ENCODE measurements at regions not wholly inside any gene's neighbourhood (a gene's known extent, or its start where the extent isn't known, plus 50 kb on each side); places are given as distances from the start of the nearest gene placed in this dataset.
A peak's percentile ranks its signal among the peaks of the same experiment; 100 is the strongest.
"Not testable (repeated sequence)": the region's sequence is repeated elsewhere in the genome, so short reads cannot be mapped to it uniquely, and the experiment has no call there.

DNA sequence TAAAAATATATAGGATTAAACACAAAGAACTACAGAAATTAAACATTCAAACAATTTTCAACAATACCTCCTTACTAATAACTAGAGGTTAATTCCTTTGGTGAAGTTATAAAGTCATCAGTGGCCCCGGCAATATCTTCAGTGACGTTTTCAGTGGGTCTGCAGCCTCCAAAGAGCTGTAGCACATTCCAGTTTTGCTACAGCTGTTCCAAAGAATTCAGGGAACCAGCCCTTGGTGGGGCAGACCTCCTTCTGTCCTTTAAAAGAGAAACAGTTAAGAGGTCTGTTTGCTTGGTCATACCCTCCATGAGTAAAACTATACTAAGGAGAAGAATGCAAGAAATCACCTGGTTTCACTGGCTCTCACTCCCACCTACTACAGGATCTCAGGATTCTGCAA is 99.2 kb upstream of the ZDHHC17 start:
- no peak overlapping the region for H3K4me2 ChIP-seq (ENCODE audit: low read length)
- H3K4me3 ChIP-seq (ENCODE audit: low read length), result no peak overlapping the region
- no peaks in the 10 kb centered on the region for H3K9me3 ChIP-seq (replicated peaks; ENCODE audit: low read length)
- no peaks in the 10 kb centered on the region for H3K4me1 ChIP-seq (ENCODE audit: control insufficient read depth, insufficient read depth, low read length)
- no peaks in the 10 kb centered on the region for H3K36me3 ChIP-seq (ENCODE audit: insufficient read depth, low read length)
- H3K27me3 ChIP-seq (ENCODE audit: control insufficient read depth, insufficient read depth, low read length), result peaks cover 4% of the 10 kb centered on the region
- H3K9ac ChIP-seq (ENCODE audit: low read depth, low read length), result no peak overlapping the region

- no peak overlapping the region for H3K4me2 ChIP-seq (ENCODE audit: low read length)
- no peak overlapping the region for H3K9ac ChIP-seq (ENCODE audit: low read depth, low read length)
- no peaks in the 10 kb centered on the region for H3K36me3 ChIP-seq (ENCODE audit: insufficient read depth, low read length)
- no peaks in the 10 kb centered on the region for H3K9me3 ChIP-seq (replicated peaks; ENCODE audit: low read length)
- H3K4me3 ChIP-seq (ENCODE audit: low read length), result no peak overlapping the region
- peaks cover 3% of the 10 kb centered on the region for H3K4me1 ChIP-seq (ENCODE audit: control insufficient read depth, insufficient read depth, low read length)
- peaks cover 4% of the 10 kb centered on the region for H3K27me3 ChIP-seq (ENCODE audit: control insufficient read depth, insufficient read depth, low read length)
Observed at GRCh38 chr12:76666290-76666835, 97.6 kb upstream of the ZDHHC17 start.

DNA sequence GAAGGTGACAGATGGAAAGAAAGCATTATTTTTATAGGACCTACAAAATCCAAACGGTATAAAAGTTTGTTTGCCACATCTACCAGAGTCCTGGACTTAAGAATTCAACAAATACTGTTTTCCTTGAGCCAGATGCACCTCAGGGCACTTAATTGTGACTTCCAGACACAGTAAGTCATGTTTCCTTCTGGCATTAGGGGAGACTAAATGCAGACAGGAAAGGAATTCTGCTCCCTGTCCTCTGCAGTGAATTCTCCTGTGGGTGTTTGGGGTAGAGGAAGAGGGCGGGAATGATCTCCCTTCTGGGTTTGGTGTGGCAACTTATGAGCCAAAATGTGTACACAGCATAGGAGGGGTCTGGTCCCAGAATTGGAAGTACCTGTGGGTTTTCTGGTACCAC is 93.9 kb upstream of the ZDHHC17 start:
- H3K4me3 ChIP-seq (ENCODE audit: low read length), result no peak overlapping the region
- no peaks in the 10 kb centered on the region for H3K36me3 ChIP-seq (ENCODE audit: insufficient read depth, low read length)
- H3K9me3 ChIP-seq (replicated peaks; ENCODE audit: low read length), result no peaks in the 10 kb centered on the region
- peaks cover 3% of the 10 kb centered on the region for H3K4me1 ChIP-seq (ENCODE audit: control insufficient read depth, insufficient read depth, low read length)
- no peak overlapping the region for H3K9ac ChIP-seq (ENCODE audit: low read depth, low read length)
- peaks cover 4% of the 10 kb centered on the region for H3K27me3 ChIP-seq (ENCODE audit: control insufficient read depth, insufficient read depth, low read length)
- no peak overlapping the region for H3K4me2 ChIP-seq (ENCODE audit: low read length)

DNA sequence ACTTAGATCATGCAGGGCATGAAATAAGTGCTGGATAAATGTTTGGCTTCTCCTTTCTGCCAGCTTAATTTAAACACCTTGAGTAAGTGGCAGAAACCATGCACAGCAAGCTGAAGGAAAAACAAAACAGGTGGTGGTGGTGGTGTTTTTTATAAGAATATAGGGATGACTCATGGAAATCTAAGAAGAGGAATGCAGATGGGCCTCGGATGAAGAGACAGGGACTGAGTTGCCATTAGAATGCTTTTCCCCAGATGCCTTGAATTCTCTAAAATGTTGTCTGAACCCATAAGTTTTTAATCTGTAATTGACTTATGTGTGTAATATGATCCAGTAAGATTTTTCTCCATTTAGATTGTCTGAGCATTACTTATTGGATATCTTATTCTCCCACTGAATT is 93.1 kb upstream of the ZDHHC17 start:
- Histone ChIP-seq H3K9me3 (replicated peaks; ENCODE audit: low read length) (no peaks in the 10 kb centered on the region), H3K36me3 (ENCODE audit: insufficient read depth, low read length) (no peaks in the 10 kb centered on the region), H3K4me1 (ENCODE audit: control insufficient read depth, insufficient read depth, low read length) (peaks cover 3% of the 10 kb centered on the region), H3K4me3 (ENCODE audit: low read length) (no peak overlapping the region), H3K9ac (ENCODE audit: low read depth, low read length) (no peak overlapping the region), H3K4me2 (ENCODE audit: low read length) (no peak overlapping the region), H3K27me3 (ENCODE audit: control insufficient read depth, insufficient read depth, low read length) (peaks cover 4% of the 10 kb centered on the region)

- H3K36me3 ChIP-seq (ENCODE audit: insufficient read depth, low read length), result no peaks in the 10 kb centered on the region
- no peak overlapping the region for H3K4me3 ChIP-seq (ENCODE audit: low read length)
- no peaks in the 10 kb centered on the region for H3K9me3 ChIP-seq (replicated peaks; ENCODE audit: low read length)
- H3K27me3 ChIP-seq (ENCODE audit: control insufficient read depth, insufficient read depth, low read length), result no peaks in the 10 kb centered on the region
- H3K9ac ChIP-seq (ENCODE audit: low read depth, low read length), result no peak overlapping the region
- H3K4me2 ChIP-seq (ENCODE audit: low read length), result no peak overlapping the region
- H3K4me1 ChIP-seq (ENCODE audit: control insufficient read depth, insufficient read depth, low read length), result peaks cover 4% of the 10 kb centered on the region
Observed at GRCh38 chr12:76674669-76675315, 89.1 kb upstream of the ZDHHC17 start.

DNA sequence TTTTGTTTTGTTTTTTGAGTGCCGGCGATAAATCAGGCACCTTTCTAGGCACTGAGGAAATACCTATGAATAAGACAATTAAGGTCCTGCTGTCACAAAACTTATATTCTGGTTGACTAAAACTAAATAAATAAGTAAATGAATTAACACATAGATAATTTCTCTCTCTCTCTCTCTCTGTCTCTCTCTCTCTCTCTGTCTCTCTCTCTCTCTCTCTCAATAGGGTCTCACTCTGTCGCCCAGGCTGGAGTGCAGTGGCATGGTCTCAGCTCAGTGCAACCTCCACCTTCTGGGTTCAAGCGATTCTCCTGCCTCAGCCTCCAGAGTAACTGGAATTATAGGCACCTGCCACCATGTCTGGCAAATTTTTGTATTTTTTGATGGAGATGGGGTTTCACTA is 87.7 kb upstream of the ZDHHC17 start:
- H3K9ac ChIP-seq (ENCODE audit: low read depth, low read length); H3K9me3 ChIP-seq (replicated peaks; ENCODE audit: low read length); H3K36me3 ChIP-seq (ENCODE audit: insufficient read depth, low read length); H3K4me1 ChIP-seq (ENCODE audit: control insufficient read depth, insufficient read depth, low read length); H3K4me3 ChIP-seq (ENCODE audit: low read length); H3K27me3 ChIP-seq (ENCODE audit: control insufficient read depth, insufficient read depth, low read length); H3K4me2 ChIP-seq (ENCODE audit: low read length): not testable (repeated sequence)

DNA sequence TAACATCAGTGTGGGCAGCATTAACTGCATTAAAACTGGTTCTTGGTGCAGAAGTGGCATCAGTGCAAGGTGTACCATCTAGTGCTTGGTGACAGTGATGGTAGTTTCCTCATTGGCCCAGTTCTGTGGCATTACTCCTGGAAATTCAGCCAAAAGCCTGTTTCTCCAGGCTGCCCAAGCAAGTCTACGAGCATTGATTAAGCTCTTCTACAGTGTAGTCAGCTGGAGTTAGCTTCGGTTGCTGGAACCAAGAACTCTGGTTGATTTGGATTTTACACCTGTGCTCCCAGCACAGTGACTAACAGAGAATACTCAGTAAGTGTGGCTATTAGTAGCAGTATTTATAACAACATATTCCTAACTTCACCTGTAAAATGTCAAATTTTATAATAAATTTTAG is 84.9 kb upstream of the ZDHHC17 start:
- Histone ChIP-seq H3K4me3 (ENCODE audit: low read length) (no peak overlapping the region), H3K9ac (ENCODE audit: low read depth, low read length) (no peak overlapping the region), H3K4me1 (ENCODE audit: control insufficient read depth, insufficient read depth, low read length) (peaks cover 4% of the 10 kb centered on the region), H3K4me2 (ENCODE audit: low read length) (no peak overlapping the region), H3K9me3 (replicated peaks; ENCODE audit: low read length) (no peaks in the 10 kb centered on the region), H3K27me3 (ENCODE audit: control insufficient read depth, insufficient read depth, low read length) (no peaks in the 10 kb centered on the region), H3K36me3 (ENCODE audit: insufficient read depth, low read length) (no peaks in the 10 kb centered on the region)

- Histone ChIP-seq H3K4me2 (ENCODE audit: low read length) (no peak overlapping the region), H3K36me3 (ENCODE audit: insufficient read depth, low read length) (no peaks in the 10 kb centered on the region), H3K9ac (ENCODE audit: low read depth, low read length) (no peak overlapping the region), H3K27me3 (ENCODE audit: control insufficient read depth, insufficient read depth, low read length) (no peaks in the 10 kb centered on the region), H3K4me3 (ENCODE audit: low read length) (no peak overlapping the region), H3K9me3 (replicated peaks; ENCODE audit: low read length) (no peaks in the 10 kb centered on the region), H3K4me1 (ENCODE audit: control insufficient read depth, insufficient read depth, low read length) (peaks cover 4% of the 10 kb centered on the region)
Observed at GRCh38 chr12:76679778-76680177, 84.1 kb upstream of the ZDHHC17 start.

DNA sequence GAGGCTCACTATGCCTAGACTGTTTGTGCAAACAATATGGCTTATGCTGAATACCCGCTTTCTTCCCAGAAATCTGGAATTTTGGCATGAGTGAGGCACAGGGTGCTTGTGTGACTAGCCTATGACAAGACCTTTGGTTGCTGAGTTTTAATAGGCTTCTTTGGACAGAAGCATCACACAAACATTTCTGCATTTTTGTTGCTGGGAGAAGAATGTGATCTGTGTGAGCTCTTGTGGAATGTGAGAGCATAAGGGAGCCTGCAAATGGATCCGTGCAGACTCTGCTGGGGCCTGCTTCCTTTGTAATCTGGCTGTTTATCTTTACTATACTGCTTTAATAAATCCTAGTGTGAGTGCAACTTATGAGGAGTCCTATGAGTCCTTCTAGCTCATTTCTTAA is 83.0 kb upstream of the ZDHHC17 start:
- no peak overlapping the region for H3K4me2 ChIP-seq (ENCODE audit: low read length)
- H3K4me3 ChIP-seq (ENCODE audit: low read length), result no peak overlapping the region
- H3K9me3 ChIP-seq (replicated peaks; ENCODE audit: low read length), result no peaks in the 10 kb centered on the region
- no peaks in the 10 kb centered on the region for H3K36me3 ChIP-seq (ENCODE audit: insufficient read depth, low read length)
- H3K9ac ChIP-seq (ENCODE audit: low read depth, low read length), result no peak overlapping the region
- peaks cover 8% of the 10 kb centered on the region for H3K4me1 ChIP-seq (ENCODE audit: control insufficient read depth, insufficient read depth, low read length)
- H3K27me3 ChIP-seq (ENCODE audit: control insufficient read depth, insufficient read depth, low read length), result no peaks in the 10 kb centered on the region

GRCh38 chr12:76685246-76685678 is 78.7 kb upstream of the ZDHHC17 start:
- Histone ChIP-seq H3K4me2 (ENCODE audit: low read length) (peak overlapping the region; percentile 60), H3K36me3 (ENCODE audit: insufficient read depth, low read length) (no peaks in the 10 kb centered on the region), H3K27me3 (ENCODE audit: control insufficient read depth, insufficient read depth, low read length) (no peaks in the 10 kb centered on the region), H3K4me1 (ENCODE audit: control insufficient read depth, insufficient read depth, low read length) (peaks cover 16% of the 10 kb centered on the region), H3K4me3 (ENCODE audit: low read length) (no peak overlapping the region), H3K9me3 (replicated peaks; ENCODE audit: low read length) (no peaks in the 10 kb centered on the region), H3K9ac (ENCODE audit: low read depth, low read length) (no peak overlapping the region)

DNA sequence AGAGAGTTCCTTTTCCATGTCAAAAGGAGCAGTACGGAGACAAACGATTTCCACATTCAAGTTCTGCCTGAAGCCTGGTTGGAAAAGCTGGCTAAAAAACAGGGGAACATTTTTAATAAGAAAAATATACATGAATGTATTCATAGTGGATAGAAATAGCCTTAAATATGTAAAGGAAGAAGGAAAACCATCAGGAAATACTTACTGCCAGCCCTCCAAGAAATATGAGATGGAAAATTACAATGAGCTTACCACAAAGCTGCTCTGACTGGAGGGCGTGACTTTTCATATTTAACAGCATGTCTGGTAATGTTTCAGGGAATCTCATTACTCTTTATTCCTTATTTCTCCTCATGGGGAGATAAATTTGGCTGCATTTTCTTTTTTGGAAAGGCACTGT is 75.9 kb upstream of the ZDHHC17 start:
- Histone ChIP-seq H3K4me1 (ENCODE audit: control insufficient read depth, insufficient read depth, low read length) (peaks cover 16% of the 10 kb centered on the region), H3K4me2 (ENCODE audit: low read length) (peak overlapping the region; percentile 40), H3K9ac (ENCODE audit: low read depth, low read length) (no peak overlapping the region), H3K27me3 (ENCODE audit: control insufficient read depth, insufficient read depth, low read length) (no peaks in the 10 kb centered on the region), H3K9me3 (replicated peaks; ENCODE audit: low read length) (no peaks in the 10 kb centered on the region), H3K36me3 (ENCODE audit: insufficient read depth, low read length) (no peaks in the 10 kb centered on the region), H3K4me3 (ENCODE audit: low read length) (no peak overlapping the region)

- H3K4me3 ChIP-seq (ENCODE audit: low read length), result no peak overlapping the region
- peaks cover 16% of the 10 kb centered on the region for H3K4me1 ChIP-seq (ENCODE audit: control insufficient read depth, insufficient read depth, low read length)
- H3K27me3 ChIP-seq (ENCODE audit: control insufficient read depth, insufficient read depth, low read length), result no peaks in the 10 kb centered on the region
- no peak overlapping the region for H3K4me2 ChIP-seq (ENCODE audit: low read length)
- no peak overlapping the region for H3K9ac ChIP-seq (ENCODE audit: low read depth, low read length)
- H3K9me3 ChIP-seq (replicated peaks; ENCODE audit: low read length), result no peaks in the 10 kb centered on the region
- H3K36me3 ChIP-seq (ENCODE audit: insufficient read depth, low read length), result no peaks in the 10 kb centered on the region
Observed at GRCh38 chr12:76688631-76689030, 75.3 kb upstream of the ZDHHC17 start.
